Mesothelial cell of epicardium (in vitro differentiated cells): ENCODE measurements at regions not wholly inside any gene's neighbourhood (a gene's known extent, or its start where the extent isn't known, plus 50 kb on each side); places are given as distances from the start of the nearest gene placed in this dataset.

ENCODE experiments used
- DNase-seq, 2 experiments: peaks; one replicate each; pipeline ENCODE4 v3.0.0; 2021; ENCODE audit warnings: low spot score in 2 of 2; ENCODE audit not compliant: unreplicated experiment in 2 of 2
- H3K27ac Mint-ChIP-seq: 2 replicates; pipeline ENCODE4 v1.8.0; 2021; ENCODE audit warnings: mixed read lengths
- H3K27me3 Mint-ChIP-seq: 2 replicates; pipeline ENCODE4 v1.8.0; 2021; ENCODE audit warnings: low read depth, mixed read lengths
- H3K36me3 Mint-ChIP-seq: 2 replicates; pipeline ENCODE4 v1.8.0; 2021; ENCODE audit warnings: mixed read lengths
- H3K4me1 Mint-ChIP-seq: 2 replicates; pipeline ENCODE4 v1.8.0; 2021; ENCODE audit warnings: mixed read lengths
- H3K4me3 Mint-ChIP-seq: 2 replicates; pipeline ENCODE4 v1.8.0; 2021; ENCODE audit warnings: mild to moderate bottlenecking, moderate library complexity, mixed read lengths
- H3K9me3 Mint-ChIP-seq: 2 replicates; pipeline ENCODE4 v1.8.0; 2021; ENCODE audit warnings: mixed read lengths
- CTCF ChIP-seq: fragments of 200-600 bp; sonication (generic); IDR thresholded peaks from one replicate; pipeline ENCODE4 v1.5.0; 2021; ENCODE audit warnings: antibody characterized with exemption; ENCODE audit not compliant: unreplicated experiment

- Mint-ChIP-seq H3K9me3 (peaks cover 5% of the 10 kb centered on the region), H3K27me3 (peaks cover 3% of the 10 kb centered on the region), H3K4me3 (no peak overlapping the region), H3K27ac (no peak overlapping the region), H3K36me3 (no peaks in the 10 kb centered on the region), H3K4me1 (no peaks in the 10 kb centered on the region)
- TF ChIP-seq CTCF = no peak
- DNase-seq = no peak
These were observed 331.1 kb upstream of the AJAP1 start for GRCh38 chr1:4323309-4323708.

GRCh38 chr1:4324525-4324924 is 329.9 kb upstream of the AJAP1 start:
- no peak for TF ChIP-seq CTCF
- Mint-ChIP-seq H3K27ac (no peak overlapping the region), H3K4me1 (no peaks in the 10 kb centered on the region), H3K27me3 (peaks cover 3% of the 10 kb centered on the region), H3K36me3 (no peaks in the 10 kb centered on the region), H3K4me3 (no peak overlapping the region), H3K9me3 (peaks cover 5% of the 10 kb centered on the region)
- DNase-seq = no peak

GRCh38 chr1:4327142-4327541 is 327.3 kb upstream of the AJAP1 start:
- no peaks in the 10 kb centered on the region for H3K9me3 Mint-ChIP-seq

GRCh38 chr1:4328402-4329071 is 325.9 kb upstream of the AJAP1 start:
- peaks cover 3% of the 10 kb centered on the region for H3K9me3 Mint-ChIP-seq
- no peak for DNase-seq
- H3K27ac Mint-ChIP-seq = no peak overlapping the region
- no peak for TF ChIP-seq CTCF
- H3K4me1 Mint-ChIP-seq = no peaks in the 10 kb centered on the region
- H3K4me3 Mint-ChIP-seq = no peak overlapping the region
- no peaks in the 10 kb centered on the region for H3K27me3 Mint-ChIP-seq
- H3K36me3 Mint-ChIP-seq = no peaks in the 10 kb centered on the region

More at GRCh38 chr1:4327142-4327541, 327.3 kb upstream of the AJAP1 start:
- Mint-ChIP-seq H3K36me3 (no peaks in the 10 kb centered on the region), H3K4me3 (no peak overlapping the region), H3K27ac (no peak overlapping the region), H3K27me3 (peaks cover 3% of the 10 kb centered on the region), H3K4me1 (no peaks in the 10 kb centered on the region)
- no peak for TF ChIP-seq CTCF
- no peak for DNase-seq

GRCh38 chr1:4330805-4331766 is 323.3 kb upstream of the AJAP1 start:
- no peak for DNase-seq
- H3K4me1 Mint-ChIP-seq = no peaks in the 10 kb centered on the region
- no peak overlapping the region for H3K4me3 Mint-ChIP-seq
- no peaks in the 10 kb centered on the region for H3K27me3 Mint-ChIP-seq
- H3K27ac Mint-ChIP-seq = no peak overlapping the region
- no peak for TF ChIP-seq CTCF
- H3K9me3 Mint-ChIP-seq = peaks cover 10% of the 10 kb centered on the region
- no peaks in the 10 kb centered on the region for H3K36me3 Mint-ChIP-seq
